Fibroblast of lung (primary cell): ENCODE measurements at regions not wholly inside any gene's neighbourhood (a gene's known extent, or its start where the extent isn't known, plus 50 kb on each side); places are given as distances from the start of the nearest gene placed in this dataset.

Experiments
- CTCF ChIP-seq, 2 donors: IDR thresholded peaks in 1 of 2; conservative IDR thresholded peaks in 1 of 2; 1 replicate in 1 of 2; 2 replicates in 1 of 2; pipeline ENCODE4 v1.5.1; 2011 to 2012; ENCODE audit warnings: low read length in 2 of 2, control low read depth in 1 of 2, inconsistent platforms in 1 of 2, low read depth in 1 of 2, mild to moderate bottlenecking in 1 of 2
- EZH2 ChIP-seq: IDR thresholded peaks from 2 replicates; pipeline ENCODE4 v1.5.1; 2012; ENCODE audit warnings: low read length, control low read depth, mild to moderate bottlenecking; ENCODE audit errors: missing control alignments

DNA sequence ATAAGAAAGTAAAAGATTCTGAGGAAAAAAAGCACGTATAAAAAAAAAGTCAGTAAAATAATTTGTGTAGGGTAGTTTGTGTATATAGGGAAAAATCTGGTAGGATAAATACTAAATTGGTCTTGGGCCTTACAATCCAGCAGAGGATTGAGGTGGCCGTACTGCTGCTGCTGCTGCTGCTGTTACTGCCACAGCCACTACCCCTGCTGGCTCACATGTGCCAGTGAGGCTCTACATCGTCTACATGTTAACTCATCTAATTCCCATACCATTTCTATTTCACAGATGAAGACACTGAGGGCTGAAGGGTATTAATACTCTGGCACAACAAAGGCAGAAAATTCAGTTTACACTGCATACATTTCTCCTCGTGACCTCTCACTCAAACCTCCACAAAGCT is 928.5 kb downstream of the TLE4 start:
- TF ChIP-seq CTCF (conservative IDR thresholded peaks at IDR 0.05 in 1 of 2, IDR thresholded peaks at IDR 0.05 in 1 of 2; ENCODE audit: low read depth in 1 of 2, low read length in 2 of 2) (no peak), EZH2 (no peak)
